Choroid plexus epithelial cell (primary cell): ENCODE measurements at regions not wholly inside any gene's neighbourhood (a gene's known extent, or its start where the extent isn't known, plus 50 kb on each side); places are given as distances from the start of the nearest gene placed in this dataset.

Experiments used
- DNase-seq: peaks from one replicate; pipeline ENCODE4 v3.0.0-alpha.2; 2010; ENCODE audit warnings: low read depth
- H3K4me3 ChIP-seq: 2 replicates; pipeline ENCODE4 v1.5.1; 2011; ENCODE audit warnings: low read depth, mild to moderate bottlenecking, control low read depth, low read length, moderate library complexity
- CTCF ChIP-seq: conservative IDR thresholded peaks from 2 replicates; pipeline ENCODE4 v1.5.1; 2011; ENCODE audit warnings: low read depth, mild to moderate bottlenecking, control low read depth, inconsistent platforms, low read length, moderate library complexity

GRCh38 chr12:62014330-62014729, 245.9 kb upstream of the USP15 start:
- no peak for DNase-seq
- no peak overlapping the region for H3K4me3 ChIP-seq
- no peak for TF ChIP-seq CTCF

- no peak overlapping the region for H3K4me3 ChIP-seq
- DNase-seq = no peak
- TF ChIP-seq CTCF = no peak
These were observed 244.2 kb upstream of the USP15 start for GRCh38 chr12:62016021-62016420.

GRCh38 chr12:62021808-62022207, 238.4 kb upstream of the USP15 start:
- DNase-seq = no peak
- H3K4me3 ChIP-seq = no peak overlapping the region
- no peak for TF ChIP-seq CTCF

- no peak overlapping the region for H3K4me3 ChIP-seq
- no peak for TF ChIP-seq CTCF
- DNase-seq = no peak
These were observed 231.7 kb upstream of the USP15 start for GRCh38 chr12:62028536-62028935.

- H3K4me3 ChIP-seq = no peak overlapping the region
- no peak for DNase-seq
- no peak for TF ChIP-seq CTCF
These were observed 227.3 kb upstream of the USP15 start for GRCh38 chr12:62032870-62033269.

- no peak for TF ChIP-seq CTCF
- H3K4me3 ChIP-seq = no peak overlapping the region
- no peak for DNase-seq
These were observed 215.6 kb upstream of the USP15 start for GRCh38 chr12:62044450-62045135.

GRCh38 chr12:62045211-62045610, 215.0 kb upstream of the USP15 start:
- no peak for DNase-seq
- TF ChIP-seq CTCF = no peak
- no peak overlapping the region for H3K4me3 ChIP-seq
